ENCODE measurements at regions not wholly inside any gene's neighbourhood (a gene's known extent, or its start where the extent isn't known, plus 50 kb on each side); places are given as distances from the start of the nearest gene placed in this dataset.

- CTCF ChIA-PET: interaction anchor here (0.7 to 2.7 kb wide), 11 partner anchors 9 to 81 kb away, joined by 3 to 13 read pairs (median 4); no protein-coding TSS in a partner anchor
- POLR2A ChIA-PET: interaction anchor here (1.0 to 1.8 kb wide), 9 partner anchors 8 to 81 kb away, joined by 3 to 18 read pairs (median 4); no protein-coding TSS in a partner anchor
- Mint-ChIP-seq H3K36me3 (ENCODE audit: insufficient read depth, unreplicated experiment) (no peaks in the 10 kb centered on the region), H3K4me3 (ENCODE audit: unreplicated experiment) (peak overlapping the region; percentile 72), H3K27ac (ENCODE audit: low read depth, unreplicated experiment) (no peak overlapping the region), H3K9me3 (ENCODE audit: unreplicated experiment) (no peaks in the 10 kb centered on the region), H3K27me3 (ENCODE audit: insufficient read depth, unreplicated experiment) (peaks cover 47% of the 10 kb centered on the region), H3K4me1 (ENCODE audit: insufficient read depth, unreplicated experiment) (peaks cover 4% of the 10 kb centered on the region)
- intact Hi-C loops (cut with micrococcal nuclease): loop anchor here (1.0 kb wide), 9 partner anchors 8 to 86 kb away; no protein-coding TSS in a partner anchor
- TF ChIP-seq CTCF (IDR thresholded peaks at IDR 0.05; ENCODE audit: unreplicated experiment): no peak
- BruUV-seq (replicated peaks): no TSS peak
- no peak for DNase-seq (ENCODE audit: unreplicated experiment)
Measured at GRCh38 chrX:131791608-131792355, 231.3 kb upstream of the STK26 start.

- no TSS peak for BruUV-seq (replicated peaks)
- Mint-ChIP-seq H3K27ac (ENCODE audit: low read depth, unreplicated experiment) (peak overlapping the region; percentile 80), H3K9me3 (ENCODE audit: unreplicated experiment) (no peaks in the 10 kb centered on the region), H3K4me3 (ENCODE audit: unreplicated experiment) (peak overlapping the region; percentile 72), H3K27me3 (ENCODE audit: insufficient read depth, unreplicated experiment) (peaks cover 43% of the 10 kb centered on the region), H3K36me3 (ENCODE audit: insufficient read depth, unreplicated experiment) (no peaks in the 10 kb centered on the region), H3K4me1 (ENCODE audit: insufficient read depth, unreplicated experiment) (peaks cover 4% of the 10 kb centered on the region)
- DNase-seq (ENCODE audit: unreplicated experiment): peak; percentile 95
- peak; percentile 39 for TF ChIP-seq CTCF (IDR thresholded peaks at IDR 0.05; ENCODE audit: unreplicated experiment)
- CTCF ChIA-PET: interaction anchor here (0.7 to 1.6 kb wide), 8 partner anchors 9 to 82 kb away, joined by 3 to 12 read pairs (median 5); no protein-coding TSS in a partner anchor
- POLR2A ChIA-PET: interaction anchor here (1.0 to 1.8 kb wide), 8 partner anchors 9 to 82 kb away, joined by 3 to 18 read pairs (median 4); no protein-coding TSS in a partner anchor
- intact Hi-C loops (cut with micrococcal nuclease): loop anchor here (1.0 kb wide), 9 partner anchors 9 to 87 kb away; no protein-coding TSS in a partner anchor
Measured at GRCh38 chrX:131792356-131792749, 230.7 kb upstream of the STK26 start.

GRCh38 chrX:131792789-131793462, 230.2 kb upstream of the STK26 start:
- peak overlapping the region; percentile 80 for H3K27ac Mint-ChIP-seq (ENCODE audit: low read depth, unreplicated experiment)
- peaks cover 37% of the 10 kb centered on the region for H3K27me3 Mint-ChIP-seq (ENCODE audit: insufficient read depth, unreplicated experiment)
- peak; percentile 94 for DNase-seq (ENCODE audit: unreplicated experiment)
- peak overlapping the region; percentile 72 for H3K4me3 Mint-ChIP-seq (ENCODE audit: unreplicated experiment)
- CTCF ChIA-PET: interaction anchor here (0.6 to 1.6 kb wide), 8 partner anchors 8 to 82 kb away, joined by 3 to 12 read pairs (median 5); no protein-coding TSS in a partner anchor
- BruUV-seq (replicated peaks): no TSS peak
- no peaks in the 10 kb centered on the region for H3K9me3 Mint-ChIP-seq (ENCODE audit: unreplicated experiment)
- POLR2A ChIA-PET: interaction anchor here (1.0 to 1.8 kb wide), 8 partner anchors 9 to 82 kb away, joined by 3 to 18 read pairs (median 4); no protein-coding TSS in a partner anchor
- H3K36me3 Mint-ChIP-seq (ENCODE audit: insufficient read depth, unreplicated experiment): no peaks in the 10 kb centered on the region
- peak; percentile 49 for TF ChIP-seq CTCF (IDR thresholded peaks at IDR 0.05; ENCODE audit: unreplicated experiment)
- peaks cover 4% of the 10 kb centered on the region for H3K4me1 Mint-ChIP-seq (ENCODE audit: insufficient read depth, unreplicated experiment)
- intact Hi-C loops (cut with micrococcal nuclease): loop anchor here (1.0 kb wide), 9 partner anchors 10 to 88 kb away; no protein-coding TSS in a partner anchor

Measured in MCF 10A (cell line).